Loucy (cell line): ENCODE measurements at regions not wholly inside any gene's neighbourhood (a gene's known extent, or its start where the extent isn't known, plus 50 kb on each side); places are given as distances from the start of the nearest gene placed in this dataset.

Experiments used
- EZH2phosphoT487 ChIP-seq: fragments of 200-600 bp; IDR thresholded peaks from 2 replicates; pipeline ENCODE4 v1.6.1; 2018; ENCODE audit warnings: antibody characterized with exemption, mild to moderate bottlenecking, moderate library complexity, borderline replicate concordance
- TF ChIP-seq, protein P1 (sequence below): fragments of 200-600 bp; sonication (generic); conservative IDR thresholded peaks from 2 replicates; pipeline ENCODE4 v1.5.1; 2014; ENCODE audit warnings: mild to moderate bottlenecking, antibody characterized with exemption, low read length

GRCh38 chr2:236960531-236960930, 125.2 kb upstream of the COPS8 start:
- TF ChIP-seq, protein P1, sequence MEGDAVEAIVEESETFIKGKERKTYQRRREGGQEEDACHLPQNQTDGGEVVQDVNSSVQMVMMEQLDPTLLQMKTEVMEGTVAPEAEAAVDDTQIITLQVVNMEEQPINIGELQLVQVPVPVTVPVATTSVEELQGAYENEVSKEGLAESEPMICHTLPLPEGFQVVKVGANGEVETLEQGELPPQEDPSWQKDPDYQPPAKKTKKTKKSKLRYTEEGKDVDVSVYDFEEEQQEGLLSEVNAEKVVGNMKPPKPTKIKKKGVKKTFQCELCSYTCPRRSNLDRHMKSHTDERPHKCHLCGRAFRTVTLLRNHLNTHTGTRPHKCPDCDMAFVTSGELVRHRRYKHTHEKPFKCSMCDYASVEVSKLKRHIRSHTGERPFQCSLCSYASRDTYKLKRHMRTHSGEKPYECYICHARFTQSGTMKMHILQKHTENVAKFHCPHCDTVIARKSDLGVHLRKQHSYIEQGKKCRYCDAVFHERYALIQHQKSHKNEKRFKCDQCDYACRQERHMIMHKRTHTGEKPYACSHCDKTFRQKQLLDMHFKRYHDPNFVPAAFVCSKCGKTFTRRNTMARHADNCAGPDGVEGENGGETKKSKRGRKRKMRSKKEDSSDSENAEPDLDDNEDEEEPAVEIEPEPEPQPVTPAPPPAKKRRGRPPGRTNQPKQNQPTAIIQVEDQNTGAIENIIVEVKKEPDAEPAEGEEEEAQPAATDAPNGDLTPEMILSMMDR = no peak
- TF ChIP-seq EZH2phosphoT487 = no peak
